ENCODE measurements at regions not wholly inside any gene's neighbourhood (a gene's known extent, or its start where the extent isn't known, plus 50 kb on each side); places are given as distances from the start of the nearest gene placed in this dataset.
"Not testable (repeated sequence)": the region's sequence is repeated elsewhere in the genome, so short reads cannot be mapped to it uniquely, and the experiment has no call there.

- DNase-seq = not testable (repeated sequence)
Measured at GRCh38 chr11:14573539-14574057, 53.4 kb upstream of the PSMA1 start.

- DNase-seq = no peak
Measured at GRCh38 chr11:14577292-14577691, 57.1 kb upstream of the PSMA1 start.

- DNase-seq = no peak
Measured at GRCh38 chr11:14577835-14578529, 57.8 kb upstream of the PSMA1 start.

- DNase-seq = peak; percentile 41
Measured at GRCh38 chr11:14578541-14578956, 58.4 kb upstream of the PSMA1 start.

GRCh38 chr11:14579646-14580045 is 59.5 kb upstream of the PSMA1 start:
- no peak for DNase-seq

- no peak for DNase-seq
Measured at GRCh38 chr11:14582793-14583192, 60.8 kb upstream of the PDE3B start.

GRCh38 chr11:14583252-14584034 is 60.2 kb upstream of the PDE3B start:
- DNase-seq = no peak

- DNase-seq = no peak
Measured at GRCh38 chr11:14584035-14584363, 59.6 kb upstream of the PDE3B start.

- DNase-seq = no peak
Measured at GRCh38 chr11:14584595-14584994, 59.0 kb upstream of the PDE3B start.

GRCh38 chr11:14585438-14585837 is 58.2 kb upstream of the PDE3B start:
- DNase-seq = no peak

- DNase-seq = no peak
Measured at GRCh38 chr11:14587258-14587657, 56.3 kb upstream of the PDE3B start.

- DNase-seq = no peak
Measured at GRCh38 chr11:14588681-14589080, 54.9 kb upstream of the PDE3B start.

- no peak for DNase-seq
Measured at GRCh38 chr11:14589421-14589820, 54.2 kb upstream of the PDE3B start.

GRCh38 chr11:14591046-14591445 is 52.6 kb upstream of the PDE3B start:
- not testable (repeated sequence) for DNase-seq

- DNase-seq = no peak
Measured at GRCh38 chr11:14593671-14594070, 49.9 kb upstream of the PDE3B start.
